ENCODE measurements at regions not wholly inside any gene's neighbourhood (a gene's known extent, or its start where the extent isn't known, plus 50 kb on each side); places are given as distances from the start of the nearest gene placed in this dataset.
"Not testable (repeated sequence)": the region's sequence is repeated elsewhere in the genome, so short reads cannot be mapped to it uniquely, and the experiment has no call there.

- DNase-seq, result no peak
Measured at GRCh38 chr4:188754372-188755002, 615.2 kb downstream of the TRIML1 start.

GRCh38 chr4:188767496-188767895 lies 628.3 kb downstream of the TRIML1 start:
- no peak for DNase-seq

- peak; percentile 46 for DNase-seq
Measured at GRCh38 chr4:188778905-188779304, 639.7 kb downstream of the TRIML1 start.

GRCh38 chr4:188779581-188779980 lies 640.3 kb downstream of the TRIML1 start:
- no peak for DNase-seq

- DNase-seq, result no peak
Measured at GRCh38 chr4:188780028-188780427, 640.8 kb downstream of the TRIML1 start.

GRCh38 chr4:188780686-188781085 lies 641.4 kb downstream of the TRIML1 start:
- DNase-seq, result no peak

- DNase-seq, result no peak
Measured at GRCh38 chr4:188781655-188782054, 642.4 kb downstream of the TRIML1 start.

- DNase-seq, result no peak
Measured at GRCh38 chr4:188783175-188783574, 643.9 kb downstream of the TRIML1 start.

GRCh38 chr4:188783606-188784160 lies 644.4 kb downstream of the TRIML1 start:
- DNase-seq, result no peak

- not testable (repeated sequence) for DNase-seq
Measured at GRCh38 chr4:188796600-188796999, 657.4 kb downstream of the TRIML1 start.

- DNase-seq, result not testable (repeated sequence)
Measured at GRCh38 chr4:188797011-188797410, 657.8 kb downstream of the TRIML1 start.

GRCh38 chr4:188804861-188805260 lies 665.6 kb downstream of the TRIML1 start:
- DNase-seq, result no peak

- no peak for DNase-seq
Measured at GRCh38 chr4:188811121-188811520, 671.9 kb downstream of the TRIML1 start.

- DNase-seq, result no peak
Measured at GRCh38 chr4:188812644-188813043, 673.4 kb downstream of the TRIML1 start.

- DNase-seq, result no peak
Measured at GRCh38 chr4:188818300-188818699, 679.1 kb downstream of the TRIML1 start.

- no peak for DNase-seq
Measured at GRCh38 chr4:188819233-188819632, 680.0 kb downstream of the TRIML1 start.

GRCh38 chr4:188821500-188821899 lies 682.3 kb downstream of the TRIML1 start:
- no peak for DNase-seq

GRCh38 chr4:188822698-188823097 lies 683.5 kb downstream of the TRIML1 start:
- no peak for DNase-seq

GRCh38 chr4:188824553-188824952 lies 685.3 kb downstream of the TRIML1 start:
- no peak for DNase-seq

GRCh38 chr4:188826393-188826792 lies 687.2 kb downstream of the TRIML1 start:
- no peak for DNase-seq

GRCh38 chr4:188839704-188840103 lies 700.5 kb downstream of the TRIML1 start:
- no peak for DNase-seq

- no peak for DNase-seq
Measured at GRCh38 chr4:188841523-188841922, 702.3 kb downstream of the TRIML1 start.

- no peak for DNase-seq
Measured at GRCh38 chr4:188854436-188854835, 715.2 kb downstream of the TRIML1 start.

GRCh38 chr4:188858696-188859095 lies 719.5 kb downstream of the TRIML1 start:
- DNase-seq, result no peak

- no peak for DNase-seq
Measured at GRCh38 chr4:188864741-188865140, 725.5 kb downstream of the TRIML1 start.
